ENCODE measurements at regions not wholly inside any gene's neighbourhood (a gene's known extent, or its start where the extent isn't known, plus 50 kb on each side); places are given as distances from the start of the nearest gene placed in this dataset.
"Not testable (repeated sequence)": the region's sequence is repeated elsewhere in the genome, so short reads cannot be mapped to it uniquely, and the experiment has no call there.

- no peak for DNase-seq
These were observed 1465.7 kb upstream of the DIAPH2 start for GRCh38 chrX:95218976-95219375.

- DNase-seq = no peak
These were observed 1436.3 kb upstream of the DIAPH2 start for GRCh38 chrX:95248386-95248785.

GRCh38 chrX:95290455-95290854 is 1394.2 kb upstream of the DIAPH2 start:
- DNase-seq = no peak

- no peak for DNase-seq
These were observed 1393.1 kb upstream of the DIAPH2 start for GRCh38 chrX:95291561-95291960.

- DNase-seq = no peak
These were observed 1365.8 kb upstream of the DIAPH2 start for GRCh38 chrX:95318882-95319281.

- DNase-seq = no peak
These were observed 1359.5 kb upstream of the DIAPH2 start for GRCh38 chrX:95325185-95325584.

- no peak for DNase-seq
These were observed 1354.3 kb upstream of the DIAPH2 start for GRCh38 chrX:95330292-95330691.

GRCh38 chrX:95332530-95332929 is 1352.1 kb upstream of the DIAPH2 start:
- DNase-seq = no peak

GRCh38 chrX:95346856-95347255 is 1337.8 kb upstream of the DIAPH2 start:
- no peak for DNase-seq

GRCh38 chrX:95350774-95351488 is 1333.7 kb upstream of the DIAPH2 start:
- DNase-seq = no peak

- no peak for DNase-seq
These were observed 1317.4 kb upstream of the DIAPH2 start for GRCh38 chrX:95367286-95367685.

GRCh38 chrX:95382799-95383198 is 1301.8 kb upstream of the DIAPH2 start:
- DNase-seq = no peak

GRCh38 chrX:95383778-95384177 is 1300.9 kb upstream of the DIAPH2 start:
- DNase-seq = no peak

GRCh38 chrX:95427389-95427788 is 1257.3 kb upstream of the DIAPH2 start:
- no peak for DNase-seq

GRCh38 chrX:95435198-95435597 is 1249.4 kb upstream of the DIAPH2 start:
- no peak for DNase-seq

GRCh38 chrX:95441836-95442235 is 1242.8 kb upstream of the DIAPH2 start:
- no peak for DNase-seq

- DNase-seq = no peak
These were observed 1199.9 kb upstream of the DIAPH2 start for GRCh38 chrX:95484781-95485180.

GRCh38 chrX:95505721-95506120 is 1178.9 kb upstream of the DIAPH2 start:
- no peak for DNase-seq

GRCh38 chrX:95509474-95509873 is 1175.2 kb upstream of the DIAPH2 start:
- DNase-seq = no peak

GRCh38 chrX:95524018-95524417 is 1160.6 kb upstream of the DIAPH2 start:
- DNase-seq = not testable (repeated sequence)

- no peak for DNase-seq
These were observed 1148.5 kb upstream of the DIAPH2 start for GRCh38 chrX:95536111-95536510.

- no peak for DNase-seq
These were observed 1148.0 kb upstream of the DIAPH2 start for GRCh38 chrX:95536661-95537060.

GRCh38 chrX:95539041-95539440 is 1145.6 kb upstream of the DIAPH2 start:
- DNase-seq = no peak

- not testable (repeated sequence) for DNase-seq
These were observed 1135.1 kb upstream of the DIAPH2 start for GRCh38 chrX:95549552-95549951.

- DNase-seq = no peak
These were observed 1099.3 kb upstream of the DIAPH2 start for GRCh38 chrX:95585321-95585720.
